Fibroblast of peridontal ligament (primary cell): ENCODE measurements at regions not wholly inside any gene's neighbourhood (a gene's known extent, or its start where the extent isn't known, plus 50 kb on each side); places are given as distances from the start of the nearest gene placed in this dataset.
A peak's percentile ranks its signal among the peaks of the same experiment; 100 is the strongest.

ENCODE experiments used
- DNase-seq: peaks from one replicate; pipeline ENCODE4 v3.0.0-alpha.2; 2010; ENCODE audit errors: extremely low read depth

GRCh38 chr6:12421596-12421995, 131.4 kb downstream of the EDN1 start:
- no peak for DNase-seq

- peak; percentile 31 for DNase-seq
Measured at GRCh38 chr6:12422848-12423247, 132.7 kb downstream of the EDN1 start.

- DNase-seq = peak; percentile 34
Measured at GRCh38 chr6:12423832-12424231, 133.7 kb downstream of the EDN1 start.

- no peak for DNase-seq
Measured at GRCh38 chr6:12426121-12426520, 136.0 kb downstream of the EDN1 start.

GRCh38 chr6:12431023-12431422, 140.9 kb downstream of the EDN1 start:
- no peak for DNase-seq

- DNase-seq = no peak
Measured at GRCh38 chr6:12436224-12436623, 146.1 kb downstream of the EDN1 start.

GRCh38 chr6:12436683-12437082, 146.5 kb downstream of the EDN1 start:
- DNase-seq = no peak

GRCh38 chr6:12439296-12439695, 149.1 kb downstream of the EDN1 start:
- DNase-seq = no peak

GRCh38 chr6:12440981-12441380, 150.8 kb downstream of the EDN1 start:
- DNase-seq = peak; percentile 8

- DNase-seq = no peak
Measured at GRCh38 chr6:12442455-12442854, 152.3 kb downstream of the EDN1 start.

GRCh38 chr6:12446394-12446793, 156.2 kb downstream of the EDN1 start:
- no peak for DNase-seq

GRCh38 chr6:12449447-12449846, 159.3 kb downstream of the EDN1 start:
- DNase-seq = no peak

- DNase-seq = no peak
Measured at GRCh38 chr6:12450467-12450866, 160.3 kb downstream of the EDN1 start.

- no peak for DNase-seq
Measured at GRCh38 chr6:12456343-12456742, 166.2 kb downstream of the EDN1 start.

- no peak for DNase-seq
Measured at GRCh38 chr6:12457094-12457493, 166.9 kb downstream of the EDN1 start.

GRCh38 chr6:12458558-12458957, 168.4 kb downstream of the EDN1 start:
- no peak for DNase-seq

GRCh38 chr6:12459945-12460661, 169.9 kb downstream of the EDN1 start:
- peak; percentile 14 for DNase-seq

GRCh38 chr6:12467706-12468670, 177.8 kb downstream of the EDN1 start:
- DNase-seq = peak; percentile 58

GRCh38 chr6:12472601-12473038, 182.5 kb downstream of the EDN1 start:
- peak; percentile 49 for DNase-seq

GRCh38 chr6:12473494-12473893, 183.3 kb downstream of the EDN1 start:
- DNase-seq = no peak

- no peak for DNase-seq
Measured at GRCh38 chr6:12474167-12475140, 184.3 kb downstream of the EDN1 start.

GRCh38 chr6:12476484-12476883, 186.3 kb downstream of the EDN1 start:
- no peak for DNase-seq
